ENCODE measurements at regions not wholly inside any gene's neighbourhood (a gene's known extent, or its start where the extent isn't known, plus 50 kb on each side); places are given as distances from the start of the nearest gene placed in this dataset.

DNA sequence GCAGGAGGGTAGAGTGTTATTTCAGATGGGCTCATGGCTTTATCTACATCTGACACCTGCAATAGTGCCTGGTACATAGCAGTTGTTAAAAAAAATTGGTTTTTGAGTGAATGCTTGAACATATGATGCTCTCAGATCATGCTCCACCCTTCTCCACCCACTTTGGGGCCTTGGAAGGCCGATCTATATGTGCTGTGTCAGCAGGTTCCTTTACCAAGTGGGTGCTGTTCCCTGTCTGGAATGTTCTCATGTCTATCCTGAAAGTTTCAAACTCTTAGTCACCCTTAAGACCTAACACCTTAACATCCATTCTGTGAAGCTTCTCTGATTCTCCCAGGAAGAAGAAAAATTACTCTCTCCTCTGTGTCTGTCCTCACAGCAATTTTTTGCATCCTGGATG lies 556.3 kb upstream of the TBX3 start:
- Mint-ChIP-seq H3K9me3 (peaks cover 0 to 14% (median 5%) of the 10 kb centered on the region in 7 donors), H3K36me3 (no peaks in the 10 kb centered on the region), H3K27ac (no peak overlapping the region), H3K27me3 (no peaks in the 10 kb centered on the region), H3K4me3 (no peak overlapping the region), H3K4me1 (no peaks in the 10 kb centered on the region)
- Histone ChIP-seq H3K27me3 (ENCODE audit: control insufficient read depth, insufficient read depth, low read length) (no peaks in the 10 kb centered on the region), H3K4me3 (ENCODE audit: low read depth, low read length) (no peak overlapping the region), H3K27ac (ENCODE audit: insufficient read depth, low read length, poor library complexity, severe bottlenecking) (no peak overlapping the region), H3K9me3 (ENCODE audit: control insufficient read depth in 2 of 2, low read length in 2 of 2) (no peaks in the 10 kb centered on the region), H3K36me3 (ENCODE audit: control insufficient read depth, insufficient read depth, low read length) (no peaks in the 10 kb centered on the region), H3K4me1 (ENCODE audit: control insufficient read depth, insufficient read depth, low read length, poor library complexity, severe bottlenecking) (no peaks in the 10 kb centered on the region)
- no peak for ATAC-seq (ENCODE audit: low read depth in 2 of 2)
- DNase-seq = no peak

DNA sequence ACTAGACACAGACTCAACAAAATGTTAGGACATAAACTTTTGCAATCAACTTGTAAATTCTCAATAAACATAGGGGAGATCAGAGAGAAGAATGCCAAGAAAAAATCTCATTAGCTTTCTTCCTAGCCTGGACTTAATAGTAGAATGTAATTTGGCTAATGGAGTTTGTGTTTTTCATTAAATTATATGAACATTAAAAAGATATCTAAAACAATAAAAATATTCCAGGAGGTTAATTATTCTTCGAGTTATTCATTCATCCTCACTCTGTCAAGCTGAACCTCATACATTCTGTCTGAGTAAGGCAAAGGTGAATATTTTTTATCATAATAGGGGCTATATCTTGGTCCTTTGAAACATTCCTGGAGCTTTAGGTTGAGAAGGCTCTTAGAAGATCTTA lies 551.9 kb upstream of the TBX3 start:
- H3K27ac ChIP-seq (ENCODE audit: insufficient read depth, low read length, poor library complexity, severe bottlenecking) = no peak overlapping the region
- peaks cover 0 to 10% (median 4%) of the 10 kb centered on the region in 7 donors for H3K9me3 Mint-ChIP-seq
- no peaks in the 10 kb centered on the region for H3K4me1 ChIP-seq (ENCODE audit: control insufficient read depth, insufficient read depth, low read length, poor library complexity, severe bottlenecking)
- no peak for ATAC-seq (ENCODE audit: low read depth in 2 of 2)
- H3K27me3 ChIP-seq (ENCODE audit: control insufficient read depth, insufficient read depth, low read length) = no peaks in the 10 kb centered on the region
- H3K36me3 Mint-ChIP-seq = no peaks in the 10 kb centered on the region
- H3K36me3 ChIP-seq (ENCODE audit: control insufficient read depth, insufficient read depth, low read length) = no peaks in the 10 kb centered on the region
- no peaks in the 10 kb centered on the region for H3K9me3 ChIP-seq (ENCODE audit: control insufficient read depth in 2 of 2, low read length in 2 of 2)
- no peak overlapping the region for H3K4me3 ChIP-seq (ENCODE audit: low read depth, low read length)
- no peak overlapping the region for H3K27ac Mint-ChIP-seq
- no peak for DNase-seq
- no peaks in the 10 kb centered on the region for H3K27me3 Mint-ChIP-seq
- no peaks in the 10 kb centered on the region for H3K4me1 Mint-ChIP-seq
- no peak overlapping the region for H3K4me3 Mint-ChIP-seq

DNA sequence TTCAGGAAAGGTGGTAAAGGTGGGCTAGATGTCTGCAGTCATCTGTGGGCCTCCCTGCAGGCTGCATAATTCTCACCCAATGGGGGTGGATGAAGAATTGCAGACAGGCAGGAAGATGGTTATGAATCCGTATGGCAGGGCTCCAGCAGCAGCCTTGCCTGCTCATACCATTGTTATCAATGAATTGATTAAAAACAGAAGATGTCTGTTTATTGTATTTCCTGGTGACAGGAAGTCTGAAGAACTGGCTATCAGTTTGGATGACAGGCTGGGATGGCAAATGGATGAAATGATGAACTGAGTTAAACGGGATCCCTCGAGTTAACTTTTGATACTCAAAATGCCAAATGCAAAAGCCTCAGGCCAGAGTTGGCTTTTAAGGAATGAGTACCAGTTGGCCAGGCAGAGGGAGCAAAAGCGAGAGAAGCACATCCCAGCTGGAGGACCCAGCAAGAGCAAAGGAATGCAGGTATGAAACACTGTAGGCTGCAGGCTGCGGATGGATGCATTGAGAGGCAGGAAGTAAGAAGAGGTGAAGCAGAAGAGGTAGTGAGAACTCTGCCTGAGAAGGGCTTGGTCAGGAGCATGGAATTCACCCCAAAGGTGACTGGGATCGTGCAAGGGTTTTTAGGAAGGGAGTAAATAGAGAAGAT lies 550.0 kb upstream of the TBX3 start:
- no peaks in the 10 kb centered on the region for H3K27me3 Mint-ChIP-seq
- no peaks in the 10 kb centered on the region for H3K4me1 ChIP-seq (ENCODE audit: control insufficient read depth, insufficient read depth, low read length, poor library complexity, severe bottlenecking)
- H3K27ac ChIP-seq (ENCODE audit: insufficient read depth, low read length, poor library complexity, severe bottlenecking) = no peak overlapping the region
- ATAC-seq (ENCODE audit: low read depth in 2 of 2) (no peak), DNase-seq (no peak)
- H3K27me3 ChIP-seq (ENCODE audit: control insufficient read depth, insufficient read depth, low read length) = no peaks in the 10 kb centered on the region
- no peaks in the 10 kb centered on the region for H3K36me3 ChIP-seq (ENCODE audit: control insufficient read depth, insufficient read depth, low read length)
- no peak overlapping the region for H3K4me3 Mint-ChIP-seq
- H3K4me3 ChIP-seq (ENCODE audit: low read depth, low read length) = no peak overlapping the region
- H3K4me1 Mint-ChIP-seq = no peaks in the 10 kb centered on the region
- no peak overlapping the region for H3K27ac Mint-ChIP-seq
- no peaks in the 10 kb centered on the region for H3K9me3 ChIP-seq (ENCODE audit: control insufficient read depth in 2 of 2, low read length in 2 of 2)
- no peaks in the 10 kb centered on the region for H3K36me3 Mint-ChIP-seq
- peaks cover 0 to 5% (median 1%) of the 10 kb centered on the region in 7 donors for H3K9me3 Mint-ChIP-seq

DNA sequence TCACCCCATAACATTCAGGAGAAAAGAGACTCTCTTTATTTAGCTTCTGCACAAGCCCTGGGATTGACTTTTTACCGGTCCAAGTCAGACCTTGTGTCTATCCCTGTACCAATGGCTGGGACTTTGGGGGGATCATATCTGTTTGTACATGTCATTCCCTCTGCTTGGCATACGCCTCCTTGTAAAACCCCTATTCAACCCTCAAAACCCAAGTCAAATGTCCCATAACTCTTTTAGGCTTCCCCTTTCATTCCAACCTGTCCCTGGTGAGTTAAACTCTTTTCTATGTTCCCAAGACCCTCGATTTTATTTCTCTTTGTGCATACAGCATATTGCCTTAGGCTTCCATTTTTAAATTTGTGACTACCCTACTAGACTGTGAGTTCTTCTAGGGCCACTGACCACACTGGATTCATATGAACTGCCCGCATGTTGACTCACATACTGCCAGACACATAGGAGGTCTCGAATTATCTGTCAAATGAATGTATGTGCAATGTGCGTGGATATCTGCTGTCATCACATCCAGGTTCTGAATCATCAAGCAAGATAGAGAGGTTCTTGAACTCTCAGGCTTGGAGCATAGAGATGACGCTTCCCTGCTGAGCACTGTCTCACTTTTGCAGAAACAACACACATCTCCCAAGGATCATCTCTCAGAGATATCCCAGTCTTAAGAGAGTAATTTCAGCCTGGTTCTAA lies 548.6 kb upstream of the TBX3 start:
- no peak for ATAC-seq (ENCODE audit: low read depth in 2 of 2)
- no peaks in the 10 kb centered on the region for H3K27me3 Mint-ChIP-seq
- no peak overlapping the region for H3K4me3 Mint-ChIP-seq

DNA sequence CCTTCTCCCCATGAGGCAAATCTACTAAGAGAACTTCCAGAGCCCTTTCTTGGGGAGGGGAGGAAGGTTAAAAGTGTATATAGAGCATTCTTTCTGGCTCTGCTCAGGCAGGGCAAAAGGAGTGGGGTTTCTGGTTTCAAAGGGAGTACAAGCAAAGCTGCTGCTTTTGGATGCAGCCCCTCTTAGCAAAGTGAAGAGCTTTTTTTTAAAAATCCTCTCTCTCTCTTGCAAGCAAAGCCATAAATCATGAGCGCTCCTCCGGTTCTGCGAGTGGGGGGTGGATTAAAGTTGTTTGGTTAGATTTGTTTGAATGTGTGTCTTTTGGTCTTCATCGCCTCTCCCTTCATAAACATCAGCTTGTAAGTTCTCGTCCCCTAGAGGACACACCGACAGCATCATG lies 546.6 kb upstream of the TBX3 start:
- Mint-ChIP-seq H3K4me1 (no peaks in the 10 kb centered on the region), H3K36me3 (no peaks in the 10 kb centered on the region), H3K4me3 (no peak overlapping the region), H3K27me3 (no peaks in the 10 kb centered on the region), H3K27ac (no peak overlapping the region), H3K9me3 (peaks cover 0 to 10% (median 0%) of the 10 kb centered on the region in 7 donors)
- Histone ChIP-seq H3K4me1 (ENCODE audit: control insufficient read depth, insufficient read depth, low read length, poor library complexity, severe bottlenecking) (no peaks in the 10 kb centered on the region), H3K27me3 (ENCODE audit: control insufficient read depth, insufficient read depth, low read length) (no peaks in the 10 kb centered on the region), H3K9me3 (ENCODE audit: control insufficient read depth in 2 of 2, low read length in 2 of 2) (no peaks in the 10 kb centered on the region), H3K36me3 (ENCODE audit: control insufficient read depth, insufficient read depth, low read length) (no peaks in the 10 kb centered on the region), H3K4me3 (ENCODE audit: low read depth, low read length) (no peak overlapping the region), H3K27ac (ENCODE audit: insufficient read depth, low read length, poor library complexity, severe bottlenecking) (no peak overlapping the region)
- ATAC-seq (ENCODE audit: low read depth in 2 of 2) (no peak), DNase-seq (no peak)

More for the DNA sequence above, 548.6 kb upstream of the TBX3 start:
- DNase-seq = no peak
- peaks cover 0 to 11% (median 1%) of the 10 kb centered on the region in 7 donors for H3K9me3 Mint-ChIP-seq
- H3K4me1 Mint-ChIP-seq = no peaks in the 10 kb centered on the region
- no peaks in the 10 kb centered on the region for H3K9me3 ChIP-seq (ENCODE audit: control insufficient read depth in 2 of 2, low read length in 2 of 2)
- H3K36me3 Mint-ChIP-seq = no peaks in the 10 kb centered on the region
- no peaks in the 10 kb centered on the region for H3K27me3 ChIP-seq (ENCODE audit: control insufficient read depth, insufficient read depth, low read length)
- no peak overlapping the region for H3K4me3 ChIP-seq (ENCODE audit: low read depth, low read length)
- H3K36me3 ChIP-seq (ENCODE audit: control insufficient read depth, insufficient read depth, low read length) = no peaks in the 10 kb centered on the region
- H3K4me1 ChIP-seq (ENCODE audit: control insufficient read depth, insufficient read depth, low read length, poor library complexity, severe bottlenecking) = no peaks in the 10 kb centered on the region
- no peak overlapping the region for H3K27ac Mint-ChIP-seq
- no peak overlapping the region for H3K27ac ChIP-seq (ENCODE audit: insufficient read depth, low read length, poor library complexity, severe bottlenecking)

DNA sequence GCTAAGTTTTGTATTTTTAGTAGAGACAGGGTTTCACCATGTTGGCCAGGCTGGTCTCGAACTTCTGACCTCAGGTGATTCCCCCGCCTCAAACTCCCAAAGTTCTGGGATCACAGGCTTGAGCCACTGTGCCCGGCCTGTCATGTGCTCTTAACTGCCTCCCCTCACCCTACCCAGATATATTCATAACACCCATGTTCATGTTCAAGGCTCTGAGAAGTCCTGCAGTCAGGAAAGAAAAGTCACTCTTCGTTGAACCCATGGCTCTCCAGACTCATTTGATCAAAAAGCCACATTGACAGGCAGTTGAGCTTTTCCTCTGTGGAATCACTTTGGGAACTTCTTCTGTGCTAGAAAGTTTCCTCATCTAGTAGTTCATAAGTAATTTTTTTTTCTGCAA lies 545.5 kb upstream of the TBX3 start:
- Mint-ChIP-seq H3K4me3 (no peak overlapping the region), H3K9me3 (peaks cover 0 to 14% (median 0%) of the 10 kb centered on the region in 7 donors), H3K4me1 (no peaks in the 10 kb centered on the region), H3K27ac (no peak overlapping the region), H3K36me3 (no peaks in the 10 kb centered on the region), H3K27me3 (no peaks in the 10 kb centered on the region)
- H3K4me1 ChIP-seq (ENCODE audit: control insufficient read depth, insufficient read depth, low read length, poor library complexity, severe bottlenecking) = no peaks in the 10 kb centered on the region
- DNase-seq (no peak), ATAC-seq (ENCODE audit: low read depth in 2 of 2) (no peak)
- H3K4me3 ChIP-seq (ENCODE audit: low read depth, low read length) = no peak overlapping the region
- no peaks in the 10 kb centered on the region for H3K27me3 ChIP-seq (ENCODE audit: control insufficient read depth, insufficient read depth, low read length)
- no peaks in the 10 kb centered on the region for H3K36me3 ChIP-seq (ENCODE audit: control insufficient read depth, insufficient read depth, low read length)
- H3K27ac ChIP-seq (ENCODE audit: insufficient read depth, low read length, poor library complexity, severe bottlenecking) = no peak overlapping the region
- no peaks in the 10 kb centered on the region for H3K9me3 ChIP-seq (ENCODE audit: control insufficient read depth in 2 of 2, low read length in 2 of 2)

DNA sequence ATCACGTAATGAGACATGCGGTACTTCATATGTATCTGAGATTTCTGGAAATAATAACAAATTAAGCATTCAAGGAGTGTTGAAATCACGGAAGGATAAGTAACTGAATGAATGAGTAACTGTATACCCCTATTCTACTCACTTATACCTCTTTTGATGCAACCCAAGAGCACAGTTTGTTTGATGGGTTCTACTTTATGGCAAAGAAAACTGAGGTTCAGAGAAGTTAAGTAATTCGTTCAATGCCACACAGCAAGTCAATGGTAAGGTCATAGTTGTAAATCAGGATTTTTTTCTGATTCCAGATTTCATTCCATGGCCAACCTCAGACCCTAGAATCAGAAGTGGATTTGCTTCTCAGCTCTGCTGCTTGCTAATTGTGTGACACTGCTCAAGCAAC lies 544.5 kb upstream of the TBX3 start:
- Histone ChIP-seq H3K27ac (ENCODE audit: insufficient read depth, low read length, poor library complexity, severe bottlenecking) (no peak overlapping the region), H3K36me3 (ENCODE audit: control insufficient read depth, insufficient read depth, low read length) (no peaks in the 10 kb centered on the region), H3K4me1 (ENCODE audit: control insufficient read depth, insufficient read depth, low read length, poor library complexity, severe bottlenecking) (no peaks in the 10 kb centered on the region), H3K27me3 (ENCODE audit: control insufficient read depth, insufficient read depth, low read length) (no peaks in the 10 kb centered on the region), H3K9me3 (ENCODE audit: control insufficient read depth in 2 of 2, low read length in 2 of 2) (no peaks in the 10 kb centered on the region), H3K4me3 (ENCODE audit: low read depth, low read length) (no peak overlapping the region)
- H3K27ac Mint-ChIP-seq = no peak overlapping the region
- H3K36me3 Mint-ChIP-seq = no peaks in the 10 kb centered on the region
- H3K9me3 Mint-ChIP-seq = peaks cover 0 to 14% (median 0%) of the 10 kb centered on the region in 7 donors
- H3K27me3 Mint-ChIP-seq = no peaks in the 10 kb centered on the region
- no peak for ATAC-seq (ENCODE audit: low read depth in 2 of 2)
- no peaks in the 10 kb centered on the region for H3K4me1 Mint-ChIP-seq
- DNase-seq = no peak
- no peak overlapping the region for H3K4me3 Mint-ChIP-seq

DNA sequence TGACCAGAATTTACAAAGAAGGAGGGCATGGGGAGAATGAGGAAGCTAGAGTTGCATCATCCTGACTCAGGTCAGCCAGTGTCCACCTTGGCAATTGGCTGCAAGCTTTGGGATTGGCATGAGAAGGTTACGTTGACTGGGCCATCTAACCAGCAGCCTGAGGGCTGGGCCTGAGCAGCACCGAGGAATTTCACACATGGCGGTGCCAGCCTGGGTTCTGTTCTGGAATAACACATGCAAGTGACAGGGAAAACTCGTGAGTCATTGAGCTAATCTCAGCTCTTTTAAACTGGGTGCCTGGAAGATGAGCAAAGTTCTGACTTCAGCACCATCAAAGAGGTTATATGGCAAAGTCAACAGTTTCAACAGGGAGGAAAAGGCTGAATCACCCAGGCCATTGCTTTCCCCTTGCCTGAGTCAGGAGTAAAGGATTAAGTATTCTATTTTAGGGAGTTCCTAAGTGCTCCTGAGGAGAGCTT lies 543.2 kb upstream of the TBX3 start:
- H3K4me3 Mint-ChIP-seq = no peak overlapping the region
- no peak overlapping the region for H3K27ac ChIP-seq (ENCODE audit: insufficient read depth, low read length, poor library complexity, severe bottlenecking)
- H3K4me1 Mint-ChIP-seq = no peaks in the 10 kb centered on the region
- no peaks in the 10 kb centered on the region for H3K27me3 Mint-ChIP-seq
- H3K27ac Mint-ChIP-seq = no peak overlapping the region
- H3K4me1 ChIP-seq (ENCODE audit: control insufficient read depth, insufficient read depth, low read length, poor library complexity, severe bottlenecking) = no peaks in the 10 kb centered on the region
- no peaks in the 10 kb centered on the region for H3K36me3 ChIP-seq (ENCODE audit: control insufficient read depth, insufficient read depth, low read length)
- peaks cover 0 to 14% (median 0%) of the 10 kb centered on the region in 7 donors for H3K9me3 Mint-ChIP-seq
- no peaks in the 10 kb centered on the region for H3K27me3 ChIP-seq (ENCODE audit: control insufficient read depth, insufficient read depth, low read length)
- H3K36me3 Mint-ChIP-seq = no peaks in the 10 kb centered on the region
- no peak for ATAC-seq (ENCODE audit: low read depth in 2 of 2)
- DNase-seq = no peak
- H3K4me3 ChIP-seq (ENCODE audit: low read depth, low read length) = no peak overlapping the region
- H3K9me3 ChIP-seq (ENCODE audit: control insufficient read depth in 2 of 2, low read length in 2 of 2) = no peaks in the 10 kb centered on the region
